Endothelial cell (in vitro differentiated cells): ENCODE measurements at regions not wholly inside any gene's neighbourhood (a gene's known extent, or its start where the extent isn't known, plus 50 kb on each side); places are given as distances from the start of the nearest gene placed in this dataset.

Experiments
- DNase-seq: peaks from one replicate; pipeline ENCODE4 v3.0.0; 2021; ENCODE audit warnings: low spot score
- H3K27ac Mint-ChIP-seq: one replicate; pipeline ENCODE4 v1.8.0; 2021; ENCODE audit warnings: mixed read lengths, inconsistent platforms; ENCODE audit not compliant: unreplicated experiment
- H3K27me3 Mint-ChIP-seq: one replicate; pipeline ENCODE4 v1.8.0; 2021; ENCODE audit warnings: mild to moderate bottlenecking, moderate library complexity, mixed read lengths, inconsistent platforms; ENCODE audit not compliant: unreplicated experiment
- H3K36me3 Mint-ChIP-seq: one replicate; pipeline ENCODE4 v1.8.0; 2021; ENCODE audit warnings: mild to moderate bottlenecking, low read depth, mixed read lengths, inconsistent platforms; ENCODE audit not compliant: unreplicated experiment
- H3K4me1 Mint-ChIP-seq: one replicate; pipeline ENCODE4 v1.8.0; 2021; ENCODE audit warnings: mild to moderate bottlenecking, mixed read lengths, inconsistent platforms; ENCODE audit not compliant: unreplicated experiment
- H3K4me3 Mint-ChIP-seq: one replicate; pipeline ENCODE4 v1.8.0; 2021; ENCODE audit warnings: mild to moderate bottlenecking, mixed read lengths, inconsistent platforms; ENCODE audit not compliant: unreplicated experiment
- H3K9me3 Mint-ChIP-seq: one replicate; pipeline ENCODE4 v1.8.0; 2021; ENCODE audit warnings: mixed read lengths, inconsistent platforms; ENCODE audit not compliant: unreplicated experiment
- CTCF ChIP-seq: fragments of 200-600 bp; sonication (generic); IDR thresholded peaks from one replicate; pipeline ENCODE4 v1.5.0; 2021; ENCODE audit warnings: antibody characterized with exemption; ENCODE audit not compliant: unreplicated experiment

GRCh38 chr11:44404736-44405395 is 94.9 kb upstream of the ALX4 start:
- TF ChIP-seq CTCF = no peak
- Mint-ChIP-seq H3K4me1 (no peaks in the 10 kb centered on the region), H3K27ac (no peak overlapping the region), H3K27me3 (peaks cover 2% of the 10 kb centered on the region), H3K36me3 (no peaks in the 10 kb centered on the region), H3K9me3 (no peaks in the 10 kb centered on the region), H3K4me3 (no peak overlapping the region)
- no peak for DNase-seq

- Mint-ChIP-seq H3K27me3 (peaks cover 3% of the 10 kb centered on the region), H3K36me3 (no peaks in the 10 kb centered on the region), H3K27ac (no peak overlapping the region), H3K4me1 (no peaks in the 10 kb centered on the region), H3K9me3 (no peaks in the 10 kb centered on the region), H3K4me3 (no peak overlapping the region)
- TF ChIP-seq CTCF = no peak
- no peak for DNase-seq
These were observed 97.5 kb upstream of the ALX4 start for GRCh38 chr11:44407211-44407996.

GRCh38 chr11:44408141-44408540 is 98.2 kb upstream of the ALX4 start:
- no peak for TF ChIP-seq CTCF
- H3K27me3 Mint-ChIP-seq = peaks cover 3% of the 10 kb centered on the region
- no peak for DNase-seq
- H3K9me3 Mint-ChIP-seq = no peaks in the 10 kb centered on the region
- H3K4me3 Mint-ChIP-seq = no peak overlapping the region
- no peak overlapping the region for H3K27ac Mint-ChIP-seq
- H3K36me3 Mint-ChIP-seq = no peaks in the 10 kb centered on the region
- H3K4me1 Mint-ChIP-seq = no peaks in the 10 kb centered on the region

- Mint-ChIP-seq H3K27me3 (peaks cover 3% of the 10 kb centered on the region), H3K4me3 (no peak overlapping the region), H3K9me3 (no peaks in the 10 kb centered on the region), H3K27ac (no peak overlapping the region), H3K36me3 (no peaks in the 10 kb centered on the region), H3K4me1 (no peaks in the 10 kb centered on the region)
- no peak for TF ChIP-seq CTCF
- no peak for DNase-seq
These were observed 99.0 kb upstream of the ALX4 start for GRCh38 chr11:44408711-44409470.
